Naive thymus-derived CD4-positive, alpha-beta T cell (primary cell): ENCODE measurements at regions not wholly inside any gene's neighbourhood (a gene's known extent, or its start where the extent isn't known, plus 50 kb on each side); places are given as distances from the start of the nearest gene placed in this dataset.

Experiments used
- ATAC-seq: fragments of 150-1000 bp; cut with Tn5 transposase; 2 replicates; pipeline ENCODE4 v1.10.0; 2021; ENCODE audit warnings: mild to moderate bottlenecking, moderate library complexity
- CTCF ChIA-PET: fragments of 350-600 bp; sonication (Branson Sonifier 250); formaldehyde crosslinking; loops from one replicate; lab custom pipeline; 2021; ENCODE audit warnings: antibody characterized with exemption; lab: Charles Lee
- POLR2A ChIA-PET: fragments of 350-600 bp; sonication (Branson Sonifier 250); formaldehyde crosslinking; loops from one replicate; lab custom pipeline; 2021; ENCODE audit warnings: antibody characterized with exemption, inconsistent platforms; lab: Charles Lee
- DNase-seq, 9 donors: peaks; one replicate each; pipeline versions ENCODE4 v3.0.0 to v3.0.0-alpha.2; 2020 to 2022; ENCODE audit warnings: mixed read lengths in 1 of 9
- H3K27ac ChIP-seq: one replicate; pipeline ENCODE4 v1.7.0; 2013; ENCODE audit warnings: mild to moderate bottlenecking, low read depth, low read length, moderate library complexity
- H3K27me3 ChIP-seq, 2 donors: one replicate each; pipeline ENCODE4 v1.7.0; 2013; ENCODE audit warnings: low read length in 2 of 2, mild to moderate bottlenecking in 2 of 2, moderate library complexity in 2 of 2; ENCODE audit not compliant: control insufficient read depth in 2 of 2, insufficient read depth in 2 of 2
- H3K36me3 ChIP-seq, 3 experiments: 1 replicate in 2 of 3; 2 replicates in 1 of 3; pipeline ENCODE4 v1.7.0; 2013; ENCODE audit warnings: low read length in 3 of 3, mild to moderate bottlenecking in 3 of 3, moderate library complexity in 1 of 3; ENCODE audit not compliant: insufficient read depth in 3 of 3, control insufficient read depth in 2 of 3
- H3K4me1 ChIP-seq, 2 donors: one replicate each; pipeline ENCODE4 v1.7.0; 2013; ENCODE audit warnings: low read length in 2 of 2, mild to moderate bottlenecking in 2 of 2, moderate library complexity in 1 of 2; ENCODE audit not compliant: control insufficient read depth in 2 of 2, insufficient read depth in 2 of 2
- H3K4me3 ChIP-seq: 2 replicates; pipeline ENCODE4 v1.7.0; 2013; ENCODE audit warnings: mild to moderate bottlenecking, low read length
- H3K9me3 ChIP-seq, 3 experiments: 1 replicate in 2 of 3; 2 replicates in 1 of 3; pipeline ENCODE4 v1.7.0; 2013; ENCODE audit warnings: low read length in 3 of 3; ENCODE audit not compliant: control insufficient read depth in 2 of 3
- H3K27ac Mint-ChIP-seq, 9 donors: one replicate each; pipeline ENCODE4 v1.8.0; 2020 to 2022; ENCODE audit warnings: mixed read lengths in 9 of 9, mild to moderate bottlenecking in 8 of 9, moderate library complexity in 5 of 9, inconsistent platforms in 2 of 9
- H3K27me3 Mint-ChIP-seq, 5 donors: one replicate each; pipeline ENCODE4 v1.8.0; 2021 to 2022; ENCODE audit warnings: mixed read lengths in 5 of 5, mild to moderate bottlenecking in 1 of 5
- H3K36me3 Mint-ChIP-seq, 5 donors: one replicate each; pipeline ENCODE4 v1.8.0; 2020 to 2022; ENCODE audit warnings: mixed read lengths in 5 of 5, mild to moderate bottlenecking in 3 of 5, inconsistent platforms in 1 of 5
- H3K4me1 Mint-ChIP-seq, 7 donors: one replicate each; pipeline ENCODE4 v1.8.0; 2020 to 2022; ENCODE audit warnings: mixed read lengths in 7 of 7, mild to moderate bottlenecking in 3 of 7, inconsistent platforms in 1 of 7
- H3K4me3 Mint-ChIP-seq, 10 donors: one replicate each; pipeline ENCODE4 v1.8.0; 2020 to 2022; ENCODE audit warnings: mild to moderate bottlenecking in 10 of 10, mixed read lengths in 10 of 10, moderate library complexity in 6 of 10, inconsistent platforms in 2 of 10
- H3K9me3 Mint-ChIP-seq, 11 donors: one replicate each; pipeline ENCODE4 v1.8.0; 2020 to 2022; ENCODE audit warnings: mixed read lengths in 11 of 11, mild to moderate bottlenecking in 4 of 11, inconsistent platforms in 1 of 11, moderate library complexity in 1 of 11
- intact Hi-C, 2 donors: fragments of 100-400 bp; cut with micrococcal nuclease; formaldehyde crosslinking; loops; one replicate each; pipeline ENCODE4 v1.15.1; 2023

DNA sequence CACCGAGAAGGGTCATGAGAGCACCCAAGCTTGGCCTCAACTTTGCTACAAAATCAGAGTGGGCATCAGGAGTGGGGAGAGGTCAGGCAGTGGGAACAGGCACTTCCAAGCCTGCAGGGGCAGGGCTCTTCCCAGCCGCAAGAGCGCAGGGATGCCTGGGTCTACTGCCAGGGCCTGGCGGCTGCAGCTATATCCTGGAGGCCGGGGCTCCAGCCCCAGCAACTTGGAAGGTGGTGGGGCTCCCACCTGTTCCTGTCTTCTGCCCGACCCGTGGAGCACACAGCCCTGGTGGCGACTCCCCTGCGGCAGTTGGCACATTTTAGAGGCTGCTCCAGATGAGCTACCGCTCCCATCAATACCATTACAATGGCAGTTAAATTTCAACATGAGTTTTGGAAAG is 607.0 kb downstream of the TRAM1L1 start:
- Mint-ChIP-seq H3K9me3 (peaks cover 0 to 16% (median 5%) of the 10 kb centered on the region in 11 donors), H3K27me3 (peaks cover 0 to 4% (median 0%) of the 10 kb centered on the region in 5 donors), H3K27ac (no peak overlapping the region), H3K4me3 (no peak overlapping the region), H3K36me3 (peaks cover 0 to 4% (median 0%) of the 10 kb centered on the region in 5 donors), H3K4me1 (no peaks in the 10 kb centered on the region)
- DNase-seq (no peak), ATAC-seq (no peak)
- intact Hi-C loops: no loop called here
- CTCF ChIA-PET: no interaction called here
- H3K4me1 ChIP-seq: no peaks in the 10 kb centered on the region
- H3K4me3 ChIP-seq: no peak overlapping the region
- H3K27me3 ChIP-seq: no peaks in the 10 kb centered on the region
- H3K27ac ChIP-seq: no peak overlapping the region
- no peaks in the 10 kb centered on the region for H3K9me3 ChIP-seq
- no peaks in the 10 kb centered on the region for H3K36me3 ChIP-seq
- POLR2A ChIA-PET: no interaction called here

DNA sequence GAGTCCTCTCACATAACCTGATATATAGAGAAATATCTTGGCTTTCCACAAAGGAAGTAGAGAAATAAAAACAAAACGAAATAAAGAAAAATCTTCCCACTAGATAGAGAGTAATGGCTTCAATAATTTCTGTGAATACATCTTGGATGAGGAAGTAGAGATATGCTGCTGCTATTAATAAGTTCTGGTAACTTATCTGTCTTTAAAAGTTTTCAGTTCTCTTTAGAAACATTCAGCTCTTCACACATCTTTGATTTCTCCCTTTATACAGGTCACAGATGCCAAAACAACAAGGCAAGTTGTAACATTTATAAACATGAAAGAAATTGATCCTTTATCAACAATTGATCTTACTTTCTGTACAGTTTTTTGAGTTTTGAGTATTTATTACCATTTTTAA is 615.8 kb downstream of the TRAM1L1 start:
- H3K4me1 Mint-ChIP-seq: no peaks in the 10 kb centered on the region

DNA sequence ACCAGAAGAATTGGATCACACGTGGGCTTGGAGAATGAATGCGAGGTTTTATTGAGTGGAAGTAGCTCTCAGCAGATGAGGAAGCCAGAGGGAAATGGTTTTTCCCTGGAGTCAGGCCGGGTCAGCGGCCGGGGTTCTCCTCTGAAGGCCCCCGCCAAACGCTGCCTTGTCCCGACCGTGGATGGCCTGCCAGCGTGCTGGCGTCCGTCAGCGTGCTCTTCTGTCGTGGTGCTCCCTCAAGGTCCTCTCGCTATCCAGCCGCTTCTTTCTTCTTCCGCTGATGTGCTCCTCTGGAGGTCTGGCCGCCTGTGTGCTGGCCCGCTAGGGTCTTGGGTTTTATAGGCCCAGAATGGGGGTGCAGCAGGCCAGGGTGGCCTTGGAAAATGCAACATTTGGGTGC is 632.2 kb downstream of the TRAM1L1 start:
- intact Hi-C loops: no loop called here
- ChIA-PET CTCF (no interaction called here), POLR2A (no interaction called here)
- Histone ChIP-seq H3K9me3 (no peaks in the 10 kb centered on the region), H3K4me3 (no peak overlapping the region), H3K27me3 (no peaks in the 10 kb centered on the region), H3K36me3 (no peaks in the 10 kb centered on the region), H3K27ac (no peak overlapping the region), H3K4me1 (no peaks in the 10 kb centered on the region)
- H3K27ac Mint-ChIP-seq: no peak overlapping the region
- H3K4me1 Mint-ChIP-seq: no peaks in the 10 kb centered on the region
- no peak overlapping the region for H3K4me3 Mint-ChIP-seq
- no peaks in the 10 kb centered on the region for H3K27me3 Mint-ChIP-seq
- H3K36me3 Mint-ChIP-seq: no peaks in the 10 kb centered on the region
- DNase-seq (no peak), ATAC-seq (no peak)
- peaks cover 0 to 3% (median 0%) of the 10 kb centered on the region in 11 donors for H3K9me3 Mint-ChIP-seq

More for the DNA sequence above, 615.8 kb downstream of the TRAM1L1 start:
- H3K27ac ChIP-seq: no peak overlapping the region
- ChIA-PET CTCF (no interaction called here), POLR2A (no interaction called here)
- H3K9me3 Mint-ChIP-seq: peaks cover 0 to 6% (median 2%) of the 10 kb centered on the region in 11 donors
- DNase-seq: no peak
- no peaks in the 10 kb centered on the region for H3K9me3 ChIP-seq
- no peak overlapping the region for H3K4me3 ChIP-seq
- no peaks in the 10 kb centered on the region for H3K27me3 Mint-ChIP-seq
- no peaks in the 10 kb centered on the region for H3K27me3 ChIP-seq
- no peaks in the 10 kb centered on the region for H3K36me3 ChIP-seq
- no peak overlapping the region for H3K27ac Mint-ChIP-seq
- H3K36me3 Mint-ChIP-seq: no peaks in the 10 kb centered on the region
- intact Hi-C loops: no loop called here
- H3K4me3 Mint-ChIP-seq: no peak overlapping the region
- no peaks in the 10 kb centered on the region for H3K4me1 ChIP-seq
- no peak for ATAC-seq

DNA sequence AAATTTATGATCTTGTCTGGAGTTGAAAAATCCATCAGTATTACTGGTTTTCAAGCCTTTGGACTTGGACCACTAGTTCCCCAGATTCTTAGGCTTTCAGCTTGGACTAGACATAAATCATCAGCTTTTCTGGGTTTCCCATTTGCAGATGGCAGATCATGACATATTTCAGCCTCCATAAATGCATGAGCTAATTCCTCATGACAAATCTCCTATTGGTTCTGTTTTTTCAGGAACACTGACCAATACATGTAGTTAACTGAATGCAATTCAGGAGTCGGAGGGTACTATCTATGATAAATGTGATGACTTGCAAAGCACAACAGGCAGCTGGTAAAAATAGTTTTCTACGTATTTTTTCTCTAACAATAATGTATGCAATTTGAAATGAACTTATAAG is 635.6 kb downstream of the TRAM1L1 start:
- no peak overlapping the region for H3K4me3 Mint-ChIP-seq
- no peaks in the 10 kb centered on the region for H3K4me1 Mint-ChIP-seq
- H3K27me3 Mint-ChIP-seq: no peaks in the 10 kb centered on the region
- intact Hi-C loops: no loop called here
- H3K4me3 ChIP-seq: no peak overlapping the region
- DNase-seq (no peak), ATAC-seq (no peak)
- ChIA-PET POLR2A (no interaction called here), CTCF (no interaction called here)
- no peaks in the 10 kb centered on the region for H3K36me3 ChIP-seq
- no peaks in the 10 kb centered on the region for H3K27me3 ChIP-seq
- H3K27ac ChIP-seq: no peak overlapping the region
- no peak overlapping the region for H3K27ac Mint-ChIP-seq
- no peaks in the 10 kb centered on the region for H3K36me3 Mint-ChIP-seq
- H3K9me3 ChIP-seq: no peaks in the 10 kb centered on the region
- no peaks in the 10 kb centered on the region for H3K9me3 Mint-ChIP-seq
- H3K4me1 ChIP-seq: no peaks in the 10 kb centered on the region

DNA sequence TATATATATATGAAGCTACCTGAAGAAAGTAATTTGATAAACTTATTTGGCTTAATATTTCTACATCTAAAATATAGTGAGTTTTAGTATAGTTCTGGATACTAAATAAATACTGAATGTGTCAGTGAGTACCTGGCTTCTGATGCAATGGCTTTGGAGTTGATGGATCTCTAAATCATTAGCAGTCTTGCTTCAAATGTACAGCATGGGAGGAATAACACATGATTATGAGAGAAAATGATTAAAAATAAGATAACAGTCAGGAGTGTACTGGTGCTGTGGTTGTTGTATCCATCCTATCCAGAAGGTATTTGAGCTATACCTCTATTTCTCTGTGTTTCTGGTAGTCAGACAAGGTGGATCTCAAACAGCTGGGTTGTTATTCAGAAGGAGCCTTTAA is 641.3 kb downstream of the TRAM1L1 start:
- H3K27ac ChIP-seq: no peak overlapping the region
- no peaks in the 10 kb centered on the region for H3K27me3 ChIP-seq
- Mint-ChIP-seq H3K9me3 (peaks cover 0 to 4% (median 0%) of the 10 kb centered on the region in 11 donors), H3K27ac (no peak overlapping the region), H3K4me3 (no peak overlapping the region), H3K4me1 (no peaks in the 10 kb centered on the region), H3K36me3 (no peaks in the 10 kb centered on the region), H3K27me3 (no peaks in the 10 kb centered on the region)
- no peaks in the 10 kb centered on the region for H3K36me3 ChIP-seq
- ChIA-PET POLR2A (no interaction called here), CTCF (no interaction called here)
- intact Hi-C loops: no loop called here
- ATAC-seq (no peak), DNase-seq (no peak)
- H3K4me1 ChIP-seq: no peaks in the 10 kb centered on the region
- no peaks in the 10 kb centered on the region for H3K9me3 ChIP-seq
- H3K4me3 ChIP-seq: no peak overlapping the region

DNA sequence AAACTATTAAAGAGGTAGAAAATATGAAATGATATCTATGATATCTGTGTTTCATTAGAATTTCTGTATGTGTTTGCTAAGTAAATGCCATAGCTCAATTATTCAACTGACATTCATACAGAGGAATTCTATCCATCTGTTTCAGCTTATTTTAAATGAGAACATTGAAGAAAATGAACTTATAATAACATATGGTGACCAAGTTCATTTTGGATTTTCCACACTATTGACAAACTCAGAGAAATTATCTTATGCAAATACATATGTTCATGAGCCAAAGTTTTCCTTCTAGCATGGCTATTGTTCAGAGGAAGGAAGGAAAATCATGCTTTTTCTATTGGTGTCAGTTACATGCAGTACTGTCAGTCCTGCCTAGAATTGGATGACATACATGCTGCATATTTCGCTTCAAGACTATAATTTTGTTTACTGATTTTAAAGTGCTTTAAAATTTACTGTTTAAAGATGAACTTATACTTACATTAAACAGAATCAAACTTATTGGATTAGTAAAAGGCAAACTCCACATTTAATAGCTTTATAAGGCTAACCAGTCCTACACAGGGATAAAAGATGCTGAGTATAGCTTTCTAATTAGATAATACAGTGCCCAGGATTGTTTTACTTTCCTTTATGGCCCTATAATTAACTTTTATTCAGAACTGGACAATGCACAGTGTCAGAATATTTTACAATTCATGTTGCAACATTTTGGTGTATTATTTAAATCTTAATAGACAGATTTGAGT is 646.2 kb downstream of the TRAM1L1 start:
- no peaks in the 10 kb centered on the region for H3K27me3 ChIP-seq
- H3K4me1 ChIP-seq: no peaks in the 10 kb centered on the region
- no peak for ATAC-seq
- H3K4me3 Mint-ChIP-seq: no peak overlapping the region
- intact Hi-C loops: no loop called here
- H3K4me3 ChIP-seq: no peak overlapping the region
- CTCF ChIA-PET: no interaction called here
- no peak overlapping the region for H3K27ac ChIP-seq
- H3K4me1 Mint-ChIP-seq: no peaks in the 10 kb centered on the region
- no peaks in the 10 kb centered on the region for H3K36me3 Mint-ChIP-seq
- H3K27me3 Mint-ChIP-seq: no peaks in the 10 kb centered on the region
- POLR2A ChIA-PET: no interaction called here
- no peaks in the 10 kb centered on the region for H3K9me3 ChIP-seq
- no peak overlapping the region for H3K27ac Mint-ChIP-seq
- DNase-seq: no peak
- H3K9me3 Mint-ChIP-seq: peaks cover 0 to 5% (median 0%) of the 10 kb centered on the region in 11 donors
- no peaks in the 10 kb centered on the region for H3K36me3 ChIP-seq

DNA sequence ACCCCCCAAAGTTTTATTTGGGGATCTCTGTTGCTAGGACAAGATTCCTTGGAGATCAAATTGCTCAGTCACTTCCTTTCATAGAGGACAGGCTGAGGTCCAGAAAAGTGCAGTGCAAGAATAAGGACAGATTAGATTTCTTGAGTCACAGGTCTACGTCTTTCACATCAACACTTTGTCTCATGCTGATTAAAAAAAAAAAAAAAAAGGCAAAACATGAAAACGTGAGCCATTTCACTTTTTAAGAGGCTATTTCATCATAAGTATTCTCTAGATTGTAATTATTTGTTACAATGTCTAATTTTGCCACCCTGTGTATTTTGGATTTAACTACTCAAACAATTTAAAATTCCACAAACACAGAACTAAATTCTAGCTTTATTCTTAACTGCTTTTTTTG is 647.0 kb downstream of the TRAM1L1 start:
- CTCF ChIA-PET: no interaction called here
- no peaks in the 10 kb centered on the region for H3K27me3 Mint-ChIP-seq
- no peak overlapping the region for H3K27ac ChIP-seq
- H3K4me1 ChIP-seq: no peaks in the 10 kb centered on the region
- no peak overlapping the region for H3K4me3 ChIP-seq
- H3K4me3 Mint-ChIP-seq: no peak overlapping the region
- H3K9me3 Mint-ChIP-seq: peaks cover 0 to 5% (median 0%) of the 10 kb centered on the region in 11 donors
- POLR2A ChIA-PET: no interaction called here
- H3K27ac Mint-ChIP-seq: no peak overlapping the region
- H3K9me3 ChIP-seq: no peaks in the 10 kb centered on the region
- H3K36me3 Mint-ChIP-seq: no peaks in the 10 kb centered on the region
- H3K4me1 Mint-ChIP-seq: no peaks in the 10 kb centered on the region
- intact Hi-C loops: no loop called here
- no peaks in the 10 kb centered on the region for H3K36me3 ChIP-seq
- no peaks in the 10 kb centered on the region for H3K27me3 ChIP-seq
- no peak for ATAC-seq
- no peak for DNase-seq
